ENCODE measurements at regions not wholly inside any gene's neighbourhood (a gene's known extent, or its start where the extent isn't known, plus 50 kb on each side); places are given as distances from the start of the nearest gene placed in this dataset.
A peak's percentile ranks its signal among the peaks of the same experiment; 100 is the strongest.

GRCh38 chr9:118992813-118993794, 376.1 kb downstream of the BRINP1 start:
- H3K9me3 ChIP-seq: no peaks in the 10 kb centered on the region
- intact Hi-C loops (cut with DNase I): no loop called here
- H3K36me3 ChIP-seq: no peaks in the 10 kb centered on the region
- H3K4me1 ChIP-seq: peaks cover 0 to 26% (median 0%) of the 10 kb centered on the region in 3 donors
- peak overlapping the region in 1 of 4 donors; percentile 33 for H3K4me3 ChIP-seq
- TF ChIP-seq POLR2A (IDR thresholded peaks at IDR 0.05) (no peak), CTCF (IDR thresholded peaks at IDR 0.05) (no peak)
- no peak for DNase-seq
- no peaks in the 10 kb centered on the region for H3K27me3 ChIP-seq
- WGBS, 2 donors: 33 to 39% methylated on average over 15 of the region's 15 CpGs
- peak overlapping the region in 2 of 4 donors; percentile 36 to 39 for H3K27ac ChIP-seq

GRCh38 chr9:118993965-118994364, 375.3 kb downstream of the BRINP1 start:
- H3K27ac ChIP-seq: peak overlapping the region in 2 of 4 donors; percentile 36 to 39
- no peak for DNase-seq
- no peak overlapping the region for H3K4me3 ChIP-seq
- H3K4me1 ChIP-seq: peaks cover 0 to 26% (median 0%) of the 10 kb centered on the region in 3 donors
- WGBS, 2 donors: 68 to 77% methylated on average over 4 of the region's 4 CpGs
- no peak for TF ChIP-seq POLR2A (IDR thresholded peaks at IDR 0.05)
- TF ChIP-seq CTCF (IDR thresholded peaks at IDR 0.05): no peak
- intact Hi-C loops (cut with DNase I): no loop called here
- H3K36me3 ChIP-seq: no peaks in the 10 kb centered on the region
- no peaks in the 10 kb centered on the region for H3K9me3 ChIP-seq
- no peaks in the 10 kb centered on the region for H3K27me3 ChIP-seq

GRCh38 chr9:119002491-119002890, 366.7 kb downstream of the BRINP1 start:
- Histone ChIP-seq H3K9me3 (no peaks in the 10 kb centered on the region), H3K27ac (no peak overlapping the region), H3K4me1 (peaks cover 0 to 10% (median 0%) of the 10 kb centered on the region in 3 donors), H3K27me3 (no peaks in the 10 kb centered on the region), H3K36me3 (no peaks in the 10 kb centered on the region), H3K4me3 (no peak overlapping the region)
- TF ChIP-seq POLR2A (IDR thresholded peaks at IDR 0.05) (no peak), CTCF (IDR thresholded peaks at IDR 0.05) (no peak)
- intact Hi-C loops (cut with DNase I): no loop called here
- WGBS, 2 donors: 95 to 98% methylated on average over 5 of the region's 5 CpGs
- DNase-seq: no peak

GRCh38 chr9:119003201-119003611, 366.0 kb downstream of the BRINP1 start:
- Histone ChIP-seq H3K4me1 (peaks cover 0 to 10% (median 0%) of the 10 kb centered on the region in 3 donors), H3K27me3 (no peaks in the 10 kb centered on the region), H3K9me3 (no peaks in the 10 kb centered on the region), H3K27ac (peak overlapping the region in 2 of 4 donors; percentile 33 to 70), H3K4me3 (no peak overlapping the region), H3K36me3 (no peaks in the 10 kb centered on the region)
- no peak for TF ChIP-seq POLR2A (IDR thresholded peaks at IDR 0.05)
- TF ChIP-seq CTCF (IDR thresholded peaks at IDR 0.05): no peak
- DNase-seq: no peak
- intact Hi-C loops (cut with DNase I): no loop called here

GRCh38 chr9:119003882-119004617, 365.2 kb downstream of the BRINP1 start:
- intact Hi-C loops (cut with DNase I): no loop called here
- H3K4me3 ChIP-seq: no peak overlapping the region
- H3K4me1 ChIP-seq: peaks cover 0 to 15% (median 0%) of the 10 kb centered on the region in 3 donors
- DNase-seq: no peak
- H3K27ac ChIP-seq: peak overlapping the region in 3 of 4 donors; percentile 11 to 79 (median 70)
- no peaks in the 10 kb centered on the region for H3K27me3 ChIP-seq
- no peaks in the 10 kb centered on the region for H3K9me3 ChIP-seq
- TF ChIP-seq CTCF (IDR thresholded peaks at IDR 0.05) (no peak), POLR2A (IDR thresholded peaks at IDR 0.05) (no peak)
- no peaks in the 10 kb centered on the region for H3K36me3 ChIP-seq
- 69 to 71% methylated on average over 2 of the region's 2 CpGs for WGBS, 2 donors
